SW480 (cell line): ENCODE measurements at regions not wholly inside any gene's neighbourhood (a gene's known extent, or its start where the extent isn't known, plus 50 kb on each side); places are given as distances from the start of the nearest gene placed in this dataset.
"Not testable (repeated sequence)": the region's sequence is repeated elsewhere in the genome, so short reads cannot be mapped to it uniquely, and the experiment has no call there.

Experiments used
- DNase-seq: peaks from one replicate; pipeline ENCODE4 v3.0.0-alpha.2; 2016; ENCODE audit warnings: low spot score

DNA sequence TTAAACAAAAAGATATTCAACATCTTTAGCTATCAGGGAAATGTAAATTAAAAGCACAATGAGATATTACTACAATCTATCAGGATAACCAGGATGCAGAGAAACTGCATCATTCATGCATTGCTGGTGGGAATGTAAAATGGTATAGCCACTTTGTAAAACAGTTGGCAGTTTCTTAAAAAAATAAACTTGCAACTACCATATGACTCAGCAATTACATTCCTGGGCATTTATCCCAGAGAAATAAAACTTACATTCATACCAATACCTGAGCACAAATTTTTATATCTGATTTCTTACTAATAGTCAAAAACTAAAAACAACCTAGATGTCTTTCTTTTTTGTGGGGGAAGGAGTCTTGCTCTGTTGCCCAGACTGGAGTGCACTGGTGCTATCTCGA lies 190.3 kb upstream of the TAB2 start:
- no peak for DNase-seq

- no peak for DNase-seq
Observed at GRCh38 chr6:149128489-149129145, 188.9 kb upstream of the TAB2 start.

DNA sequence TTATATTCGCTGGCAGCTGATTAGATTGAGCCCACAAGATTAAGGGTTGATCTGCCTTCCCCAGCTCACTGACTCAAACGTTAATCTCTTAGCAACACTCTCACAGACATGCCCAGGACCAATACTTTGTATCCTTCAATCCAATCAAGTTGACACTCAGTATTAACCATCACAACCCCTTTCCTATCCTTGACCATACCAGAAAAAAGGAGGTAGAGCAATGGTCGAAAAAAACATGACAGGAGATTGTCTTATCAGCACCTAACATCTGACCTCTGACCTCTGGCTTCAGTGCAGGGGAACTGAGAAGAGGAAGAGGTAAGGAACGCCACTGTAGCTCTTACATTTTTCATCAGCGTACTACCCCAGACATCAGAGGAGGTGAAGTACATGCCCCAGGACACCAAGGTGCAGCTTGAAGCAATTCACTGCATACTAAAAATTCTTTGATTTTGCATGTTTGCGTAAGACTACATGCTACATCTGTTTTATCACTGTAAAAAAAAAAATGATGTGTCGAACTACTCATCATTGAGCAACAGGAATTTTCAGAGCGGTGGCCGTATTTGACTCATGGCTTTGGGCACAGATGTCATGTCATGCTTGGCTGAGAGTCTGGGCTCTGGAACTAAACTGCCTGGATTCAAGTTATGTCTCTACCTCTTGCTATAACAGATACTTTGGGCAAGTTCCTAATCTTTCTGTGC lies 188.0 kb upstream of the TAB2 start:
- DNase-seq, result no peak

DNA sequence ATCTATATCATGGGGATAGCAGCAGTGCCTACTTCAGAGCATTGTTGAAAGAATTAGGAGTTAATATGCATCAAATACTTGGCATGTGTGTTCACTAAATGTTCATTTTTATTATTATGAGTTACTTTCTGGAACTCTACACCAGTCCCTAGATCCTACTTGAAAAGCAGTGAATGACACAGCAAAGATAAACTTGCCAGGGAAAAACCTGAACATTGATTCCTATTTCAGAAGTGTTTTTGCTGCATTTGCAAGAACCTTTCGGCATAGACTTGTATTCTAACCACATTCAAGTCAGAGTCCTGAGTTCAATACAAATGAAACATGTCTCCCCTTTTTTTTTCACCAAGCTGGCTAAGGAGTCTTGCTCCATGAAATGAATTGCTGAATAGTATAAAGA lies 187.4 kb upstream of the TAB2 start:
- no peak for DNase-seq

DNA sequence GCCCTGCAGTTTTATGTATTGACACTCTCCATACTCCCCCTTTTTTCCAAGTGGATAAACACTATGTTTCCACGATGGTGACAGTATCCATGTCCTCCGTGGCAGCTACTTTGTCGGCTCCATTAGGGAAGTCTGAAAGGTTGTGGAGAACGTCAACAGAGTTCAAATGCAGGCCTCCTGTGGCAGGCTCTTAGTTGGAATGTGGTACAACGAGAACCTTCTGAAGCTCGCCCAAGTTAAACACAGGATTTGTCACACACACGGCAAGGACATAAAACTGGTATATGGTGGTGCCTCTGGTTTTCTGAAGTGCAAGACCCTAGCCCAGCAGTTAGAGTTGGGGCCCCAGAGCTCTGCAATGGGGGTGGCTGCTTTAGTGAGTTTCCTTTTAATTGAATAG lies 187.0 kb upstream of the TAB2 start:
- no peak for DNase-seq

DNA sequence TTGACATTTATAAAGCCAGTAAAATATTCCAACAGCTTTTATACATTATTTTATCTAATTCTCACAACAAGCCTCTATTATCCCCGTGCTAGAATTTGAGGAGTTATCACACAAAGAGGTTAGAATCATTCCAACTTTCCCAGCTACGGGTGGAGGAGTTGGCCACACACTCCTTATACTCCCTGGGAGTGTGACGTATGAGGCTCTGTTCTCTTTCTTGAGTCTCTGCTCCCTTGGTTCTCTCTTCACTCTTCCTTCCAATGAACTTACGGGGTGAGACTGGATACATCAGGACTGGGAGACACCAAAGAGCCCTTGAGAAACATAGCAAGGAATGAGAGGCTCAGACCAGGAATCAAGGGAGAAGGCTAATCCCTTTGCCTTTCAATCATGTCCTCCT lies 185.6 kb upstream of the TAB2 start:
- DNase-seq, result no peak

DNA sequence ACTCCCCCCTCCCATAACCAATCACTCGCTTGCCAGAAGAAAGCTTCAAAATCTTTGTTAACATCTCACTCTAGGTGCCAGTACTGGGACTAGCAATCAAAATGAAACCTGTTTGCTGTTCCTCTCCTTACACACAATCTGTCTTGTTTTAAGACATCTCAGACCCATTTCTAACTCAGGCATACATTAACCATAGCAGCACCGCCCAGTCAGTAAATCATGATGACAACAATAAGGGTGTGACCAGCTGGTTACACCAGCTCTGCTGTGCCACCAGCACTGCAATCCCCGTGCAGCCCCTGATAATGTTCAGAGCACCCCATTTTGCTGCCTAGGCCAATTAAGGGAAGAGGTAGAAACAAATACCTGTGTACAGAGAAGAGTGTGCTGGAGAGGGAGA lies 185.2 kb upstream of the TAB2 start:
- no peak for DNase-seq

DNA sequence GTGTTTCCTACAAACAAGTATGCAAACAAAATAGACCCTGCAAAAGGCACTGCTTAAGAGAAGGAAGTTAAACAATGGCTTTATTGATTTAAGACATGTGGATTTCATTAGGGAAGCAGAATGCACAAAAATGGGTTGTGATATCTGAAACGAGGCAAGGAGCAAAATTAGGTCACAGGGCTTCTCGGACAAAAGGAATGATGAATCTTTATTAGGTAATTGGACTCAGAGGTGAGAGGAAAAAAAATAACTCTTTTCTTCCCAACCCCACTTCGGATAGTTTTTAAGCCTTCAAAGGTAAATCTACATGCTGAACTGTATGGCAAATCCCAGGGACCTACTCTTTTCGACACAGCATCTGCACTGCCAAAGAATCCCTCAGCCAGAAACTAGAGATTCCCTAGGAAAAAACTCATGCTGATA lies 183.0 kb upstream of the TAB2 start:
- DNase-seq, result no peak

- DNase-seq, result no peak
Observed at GRCh38 chr6:149135809-149136208, 181.7 kb upstream of the TAB2 start.

DNA sequence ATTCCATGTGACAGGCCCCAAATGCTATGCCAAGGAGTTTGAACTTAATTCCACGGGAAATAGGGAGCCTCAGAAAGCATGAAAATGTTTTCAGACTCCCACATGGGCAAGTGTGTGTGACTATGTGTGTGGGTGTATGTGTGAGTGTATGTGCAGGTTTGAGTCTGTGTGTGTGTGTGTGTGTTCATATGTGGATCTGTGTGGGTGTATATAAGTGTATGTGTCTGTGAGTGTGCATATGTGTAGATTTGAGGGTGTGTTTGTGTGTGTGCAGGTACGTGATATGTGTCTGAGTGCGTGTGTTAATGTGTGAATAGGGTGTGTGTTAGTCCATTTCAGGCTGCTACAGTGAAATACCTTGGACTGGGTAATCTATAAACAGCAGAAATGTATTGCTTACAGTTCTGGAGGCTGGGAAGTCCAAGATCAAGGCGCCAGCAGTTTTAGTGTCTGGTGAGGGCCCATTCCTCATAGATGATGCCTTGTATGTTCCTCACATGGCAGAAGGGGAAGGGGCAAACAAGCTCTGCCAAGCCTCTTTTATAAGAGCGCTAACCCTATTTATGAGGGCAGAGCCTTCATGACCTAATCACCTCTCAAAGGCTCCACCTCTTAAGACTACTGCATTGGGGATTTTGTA lies 181.1 kb upstream of the TAB2 start:
- no peak for DNase-seq

- no peak for DNase-seq
Observed at GRCh38 chr6:149136913-149137286, 180.6 kb upstream of the TAB2 start.

DNA sequence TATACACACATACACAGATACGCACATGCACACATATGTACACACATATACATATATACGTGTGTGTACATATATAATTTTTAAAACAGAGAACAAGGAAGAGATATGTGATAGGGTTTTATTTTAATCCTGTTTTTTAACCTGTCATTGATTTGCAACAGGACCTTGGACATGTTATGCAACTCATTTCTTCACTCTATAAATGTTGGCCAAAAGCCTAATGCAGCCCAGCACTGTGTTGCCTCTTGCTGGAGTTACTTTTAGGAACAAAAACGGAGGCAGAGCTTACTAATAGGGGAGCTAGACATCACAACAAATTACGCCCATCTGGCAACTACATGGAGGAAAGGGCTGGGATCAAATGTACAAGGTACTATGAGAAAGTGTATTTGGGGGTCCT lies 179.9 kb upstream of the TAB2 start:
- no peak for DNase-seq

DNA sequence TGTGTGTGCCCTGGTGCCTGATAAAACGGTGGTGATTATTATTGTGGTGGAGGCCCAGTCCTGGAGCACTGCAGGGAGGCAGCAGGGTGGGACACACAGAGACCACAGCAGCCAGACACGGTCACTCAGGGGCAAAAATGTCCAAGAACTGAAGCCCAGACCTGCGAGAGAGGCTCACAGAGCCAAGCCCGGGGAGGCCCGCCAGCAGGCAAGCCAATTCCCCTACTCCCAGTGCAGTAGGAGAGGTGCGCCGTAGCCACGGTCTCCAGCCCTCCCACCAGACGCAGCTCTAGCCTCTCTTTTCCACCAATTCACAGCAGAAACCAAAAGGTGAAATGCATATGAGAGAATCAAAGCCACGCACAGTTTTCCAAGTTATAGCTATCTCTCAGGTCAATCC lies 179.4 kb upstream of the TAB2 start:
- DNase-seq, result no peak

DNA sequence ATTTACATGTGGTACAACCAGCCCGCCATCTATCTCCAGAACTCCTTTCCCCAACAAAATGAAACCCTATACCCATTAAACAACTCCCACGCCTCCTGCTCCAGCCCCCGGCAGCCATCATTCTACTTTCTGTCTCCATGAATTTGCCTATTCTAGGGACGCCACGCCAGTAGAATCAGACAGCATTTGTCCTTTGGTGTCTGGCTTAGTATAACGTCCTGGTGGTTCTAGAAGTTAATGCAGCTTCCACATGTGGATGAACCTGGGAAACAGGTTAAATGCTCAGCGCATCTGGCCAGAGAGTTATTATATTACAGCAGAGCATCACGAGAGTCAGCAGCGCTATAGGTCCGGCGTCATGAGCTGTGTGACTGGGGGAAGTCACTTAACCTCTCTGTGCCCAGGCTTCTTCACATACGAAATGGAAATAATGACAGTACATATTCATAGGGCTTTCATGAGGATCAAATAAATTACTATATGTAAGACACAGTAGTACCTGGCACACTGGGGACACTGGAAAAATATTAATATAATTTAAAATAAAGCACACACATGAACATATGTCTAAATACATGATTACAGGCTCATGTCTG lies 178.7 kb upstream of the TAB2 start:
- no peak for DNase-seq

DNA sequence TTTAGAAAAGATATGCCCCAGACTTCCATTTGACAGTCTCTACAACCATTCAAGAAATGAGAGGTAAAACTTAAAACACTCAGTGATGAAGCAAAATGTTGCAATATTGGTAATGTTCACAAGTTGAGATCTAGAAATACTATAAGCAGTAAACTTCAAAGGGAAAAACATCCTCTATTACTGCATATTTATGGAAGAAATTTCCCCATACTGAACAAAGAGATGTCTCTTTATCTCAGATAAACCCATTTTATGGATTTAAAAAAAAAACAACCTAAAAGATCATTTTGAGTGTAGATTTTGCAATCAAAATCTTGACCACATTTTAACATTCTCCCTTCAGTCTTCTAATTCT lies 177.8 kb upstream of the TAB2 start:
- DNase-seq, result no peak

GRCh38 chr6:149140137-149140909 lies 177.2 kb upstream of the TAB2 start:
- no peak for DNase-seq

GRCh38 chr6:149140910-149141290 lies 176.6 kb upstream of the TAB2 start:
- DNase-seq, result no peak

- DNase-seq, result no peak
Observed at GRCh38 chr6:149142924-149143429, 174.5 kb upstream of the TAB2 start.

- not testable (repeated sequence) for DNase-seq
Observed at GRCh38 chr6:149145800-149146199, 171.7 kb upstream of the TAB2 start.

GRCh38 chr6:149147195-149147594 lies 170.3 kb upstream of the TAB2 start:
- no peak for DNase-seq

GRCh38 chr6:149147938-149148718 lies 169.4 kb upstream of the TAB2 start:
- DNase-seq, result no peak

- DNase-seq, result no peak
Observed at GRCh38 chr6:149149653-149150052, 167.9 kb upstream of the TAB2 start.
